Bronchial epithelial cell (primary cell): ENCODE measurements at regions not wholly inside any gene's neighbourhood (a gene's known extent, or its start where the extent isn't known, plus 50 kb on each side); places are given as distances from the start of the nearest gene placed in this dataset.

ENCODE experiments used
- DNase-seq: peaks from one replicate; pipeline ENCODE4 v3.0.0-alpha.2; 2010; ENCODE audit warnings: low read depth
- FAIRE-seq: peaks from 2 replicates; lab custom pipeline; 2011; peaks lifted over from hg19 to GRCh38; lab: Jason Lieb, UNC
- H3K27me3 ChIP-seq: 2 replicates; pipeline ENCODE4 v1.5.1; 2011; ENCODE audit warnings: low read length; ENCODE audit not compliant: control insufficient read depth, insufficient read depth
- H3K36me3 ChIP-seq: 2 replicates; pipeline ENCODE4 v1.5.1; 2011; ENCODE audit warnings: low read length; ENCODE audit not compliant: control insufficient read depth, insufficient read depth
- H3K4me3 ChIP-seq: 2 replicates; pipeline ENCODE4 v1.5.1; 2011; ENCODE audit warnings: mild to moderate bottlenecking, low read depth, low read length, control low read depth
- CTCF ChIP-seq: IDR thresholded peaks from 2 replicates; pipeline ENCODE4 v1.5.1; 2011; ENCODE audit warnings: mild to moderate bottlenecking, moderate library complexity, low read length, control low read depth, inconsistent platforms; ENCODE audit not compliant: insufficient read depth, severe bottlenecking

- no peak for TF ChIP-seq CTCF
- FAIRE-seq (no peak), DNase-seq (no peak)
- Histone ChIP-seq H3K4me3 (no peak overlapping the region), H3K27me3 (peaks cover 1% of the 10 kb centered on the region), H3K36me3 (no peaks in the 10 kb centered on the region)
These were observed 397.5 kb upstream of the PLXNA2 start for GRCh38 chr1:208641579-208642280.

GRCh38 chr1:208643005-208643597, 398.9 kb upstream of the PLXNA2 start:
- Histone ChIP-seq H3K4me3 (no peak overlapping the region), H3K27me3 (peaks cover 1% of the 10 kb centered on the region), H3K36me3 (no peaks in the 10 kb centered on the region)
- DNase-seq: no peak
- no peak for TF ChIP-seq CTCF
- FAIRE-seq: no peak

- FAIRE-seq: no peak
- no peaks in the 10 kb centered on the region for H3K36me3 ChIP-seq
- no peak for DNase-seq
- no peak overlapping the region for H3K4me3 ChIP-seq
- peaks cover 1% of the 10 kb centered on the region for H3K27me3 ChIP-seq
- no peak for TF ChIP-seq CTCF
These were observed 400.4 kb upstream of the PLXNA2 start for GRCh38 chr1:208644401-208645160.

- no peak overlapping the region for H3K4me3 ChIP-seq
- TF ChIP-seq CTCF: no peak
- H3K36me3 ChIP-seq: no peaks in the 10 kb centered on the region
- no peak for DNase-seq
- FAIRE-seq: no peak
- H3K27me3 ChIP-seq: peaks cover 1% of the 10 kb centered on the region
These were observed 402.2 kb upstream of the PLXNA2 start for GRCh38 chr1:208646431-208646830.

- DNase-seq (no peak), FAIRE-seq (no peak)
- no peaks in the 10 kb centered on the region for H3K36me3 ChIP-seq
- no peak overlapping the region for H3K4me3 ChIP-seq
- H3K27me3 ChIP-seq: peaks cover 1% of the 10 kb centered on the region
- TF ChIP-seq CTCF: no peak
These were observed 404.0 kb upstream of the PLXNA2 start for GRCh38 chr1:208648146-208648545.
